Endothelial cell (in vitro differentiated cells): ENCODE measurements at regions not wholly inside any gene's neighbourhood (a gene's known extent, or its start where the extent isn't known, plus 50 kb on each side); places are given as distances from the start of the nearest gene placed in this dataset.

ENCODE experiments used
- DNase-seq: peaks from one replicate; pipeline ENCODE4 v3.0.0; 2021; ENCODE audit warnings: low spot score
- H3K27ac Mint-ChIP-seq: one replicate; pipeline ENCODE4 v1.8.0; 2021; ENCODE audit warnings: mixed read lengths, inconsistent platforms; ENCODE audit not compliant: unreplicated experiment
- H3K27me3 Mint-ChIP-seq: one replicate; pipeline ENCODE4 v1.8.0; 2021; ENCODE audit warnings: mild to moderate bottlenecking, moderate library complexity, mixed read lengths, inconsistent platforms; ENCODE audit not compliant: unreplicated experiment
- H3K36me3 Mint-ChIP-seq: one replicate; pipeline ENCODE4 v1.8.0; 2021; ENCODE audit warnings: mild to moderate bottlenecking, low read depth, mixed read lengths, inconsistent platforms; ENCODE audit not compliant: unreplicated experiment
- H3K4me1 Mint-ChIP-seq: one replicate; pipeline ENCODE4 v1.8.0; 2021; ENCODE audit warnings: mild to moderate bottlenecking, mixed read lengths, inconsistent platforms; ENCODE audit not compliant: unreplicated experiment
- H3K4me3 Mint-ChIP-seq: one replicate; pipeline ENCODE4 v1.8.0; 2021; ENCODE audit warnings: mild to moderate bottlenecking, mixed read lengths, inconsistent platforms; ENCODE audit not compliant: unreplicated experiment
- H3K9me3 Mint-ChIP-seq: one replicate; pipeline ENCODE4 v1.8.0; 2021; ENCODE audit warnings: mixed read lengths, inconsistent platforms; ENCODE audit not compliant: unreplicated experiment
- CTCF ChIP-seq: fragments of 200-600 bp; sonication (generic); IDR thresholded peaks from one replicate; pipeline ENCODE4 v1.5.0; 2021; ENCODE audit warnings: antibody characterized with exemption; ENCODE audit not compliant: unreplicated experiment

GRCh38 chr1:5348732-5349465 lies 643.3 kb downstream of the NPHP4 start:
- no peak for TF ChIP-seq CTCF
- H3K27me3 Mint-ChIP-seq, result peaks cover 4% of the 10 kb centered on the region
- no peak for DNase-seq
- no peaks in the 10 kb centered on the region for H3K9me3 Mint-ChIP-seq
- peaks cover 2% of the 10 kb centered on the region for H3K4me1 Mint-ChIP-seq
- no peak overlapping the region for H3K27ac Mint-ChIP-seq
- H3K4me3 Mint-ChIP-seq, result no peak overlapping the region
- no peaks in the 10 kb centered on the region for H3K36me3 Mint-ChIP-seq

GRCh38 chr1:5347726-5348125 lies 644.5 kb downstream of the NPHP4 start:
- no peak for DNase-seq
- no peak overlapping the region for H3K27ac Mint-ChIP-seq
- H3K9me3 Mint-ChIP-seq, result no peaks in the 10 kb centered on the region
- TF ChIP-seq CTCF, result no peak
- H3K27me3 Mint-ChIP-seq, result peaks cover 4% of the 10 kb centered on the region
- H3K36me3 Mint-ChIP-seq, result no peaks in the 10 kb centered on the region
- H3K4me3 Mint-ChIP-seq, result no peak overlapping the region
- H3K4me1 Mint-ChIP-seq, result peaks cover 2% of the 10 kb centered on the region

- no peak overlapping the region for H3K4me3 Mint-ChIP-seq
- H3K36me3 Mint-ChIP-seq, result no peaks in the 10 kb centered on the region
- peaks cover 9% of the 10 kb centered on the region for H3K27me3 Mint-ChIP-seq
- no peak for TF ChIP-seq CTCF
- peaks cover 2% of the 10 kb centered on the region for H3K4me1 Mint-ChIP-seq
- no peak overlapping the region for H3K27ac Mint-ChIP-seq
- no peaks in the 10 kb centered on the region for H3K9me3 Mint-ChIP-seq
- no peak for DNase-seq
Observed at GRCh38 chr1:5345556-5345955, 646.7 kb downstream of the NPHP4 start.

GRCh38 chr1:5343256-5344020 lies 648.8 kb downstream of the NPHP4 start:
- H3K36me3 Mint-ChIP-seq, result no peaks in the 10 kb centered on the region
- DNase-seq, result no peak
- H3K4me1 Mint-ChIP-seq, result no peaks in the 10 kb centered on the region
- TF ChIP-seq CTCF, result no peak
- H3K27me3 Mint-ChIP-seq, result peaks cover 9% of the 10 kb centered on the region
- no peak overlapping the region for H3K4me3 Mint-ChIP-seq
- no peak overlapping the region for H3K27ac Mint-ChIP-seq
- H3K9me3 Mint-ChIP-seq, result no peaks in the 10 kb centered on the region

- DNase-seq, result no peak
- no peak overlapping the region for H3K27ac Mint-ChIP-seq
- no peaks in the 10 kb centered on the region for H3K9me3 Mint-ChIP-seq
- TF ChIP-seq CTCF, result no peak
- H3K36me3 Mint-ChIP-seq, result no peaks in the 10 kb centered on the region
- no peak overlapping the region for H3K4me3 Mint-ChIP-seq
- no peaks in the 10 kb centered on the region for H3K4me1 Mint-ChIP-seq
- peaks cover 13% of the 10 kb centered on the region for H3K27me3 Mint-ChIP-seq
Observed at GRCh38 chr1:5342830-5343229, 649.4 kb downstream of the NPHP4 start.
